Aorta (tissue), 5 donors: ENCODE measurements at regions not wholly inside any gene's neighbourhood (a gene's known extent, or its start where the extent isn't known, plus 50 kb on each side); places are given as distances from the start of the nearest gene placed in this dataset.

Experiments
- ATAC-seq: fragments of 200-7000 bp; cut with Tn5 transposase; one replicate; pipeline ENCODE4 v1.9.1; 2022; ENCODE audit warnings: moderate library complexity; ENCODE audit not compliant: low FRiP score
- DNase-seq, 2 donors: peaks; one replicate each; pipeline ENCODE4 v3.0.0-alpha.2; 2020
- H3K27ac ChIP-seq, 2 donors: one replicate each; pipeline ENCODE4 v1.5.1; 2013; ENCODE audit warnings: low read length in 2 of 2, mild to moderate bottlenecking in 2 of 2, moderate library complexity in 2 of 2, control low read depth in 1 of 2, inconsistent platforms in 1 of 2, low read depth in 1 of 2
- H3K27me3 ChIP-seq, 2 donors: one replicate each; pipeline ENCODE4 v1.6.1; 2013; ENCODE audit warnings: control low read depth in 1 of 2, low read length in 1 of 2, mild to moderate bottlenecking in 1 of 2, moderate library complexity in 1 of 2; ENCODE audit not compliant: insufficient read depth in 2 of 2, control insufficient read depth in 1 of 2
- H3K36me3 ChIP-seq, 2 donors: one replicate each; pipeline ENCODE4 v1.6.1; 2013; ENCODE audit warnings: control low read depth in 1 of 2, low read length in 1 of 2, mild to moderate bottlenecking in 1 of 2; ENCODE audit not compliant: insufficient read depth in 2 of 2, control insufficient read depth in 1 of 2
- H3K4me1 ChIP-seq, 2 donors: one replicate each; pipeline ENCODE4 v1.6.1; 2013; ENCODE audit warnings: low read length in 2 of 2, control low read depth in 1 of 2, mild to moderate bottlenecking in 1 of 2, moderate library complexity in 1 of 2; ENCODE audit not compliant: insufficient read depth in 2 of 2, control insufficient read depth in 1 of 2
- H3K4me3 ChIP-seq, 2 donors: one replicate each; pipeline ENCODE4 v1.5.1; 2013; ENCODE audit warnings: low read length in 2 of 2, control low read depth in 1 of 2, mild to moderate bottlenecking in 1 of 2
- H3K9me3 ChIP-seq: one replicate; pipeline ENCODE4 v1.6.1; 2013; ENCODE audit warnings: mild to moderate bottlenecking, low read length; ENCODE audit not compliant: control insufficient read depth
- WGBS, 2 donors: extraction: QIAGEN DNeasy Blood & Tissue Kit; methylation state at CpG; one replicate each; pipeline ENCODE4 v1.1.7; 2013; 5-methylcytosine and 5-hydroxymethylcytosine counted together
- intact Hi-C, 2 donors: fragments of 100-400 bp; cut with DNase I; formaldehyde crosslinking; loops; one replicate each; pipeline versions ENCODE4 v1.14.2 to v1.15.0; 2022
- donor health status: healthy with polysubstance abuse.
- donor health status: Bipolar disorder and iron deficiency.
- donor health status: DM: no; HTN: no; CAD: no.
- donor health status: DM: no; HTN: no; CAD: no.
- donor health status: DM: yes; HTN: yes; CAD: no.

- DNase-seq (no peak), ATAC-seq (no peak)
- no peaks in the 10 kb centered on the region for H3K9me3 ChIP-seq
- H3K27me3 ChIP-seq: no peaks in the 10 kb centered on the region
- no peak overlapping the region for H3K4me3 ChIP-seq
- no peaks in the 10 kb centered on the region for H3K4me1 ChIP-seq
- intact Hi-C loops: no loop called here
- no peaks in the 10 kb centered on the region for H3K36me3 ChIP-seq
- WGBS, 2 donors: 41 to 60% methylated on average over 2 of the region's 2 CpGs
- H3K27ac ChIP-seq: no peak overlapping the region
These were observed 102.6 kb downstream of the LHFPL1 start for GRCh38 chrX:112577146-112577545.

GRCh38 chrX:112571388-112571787 is 108.3 kb downstream of the LHFPL1 start:
- Histone ChIP-seq H3K4me1 (no peaks in the 10 kb centered on the region), H3K9me3 (no peaks in the 10 kb centered on the region), H3K27ac (no peak overlapping the region), H3K4me3 (no peak overlapping the region), H3K36me3 (no peaks in the 10 kb centered on the region), H3K27me3 (no peaks in the 10 kb centered on the region)
- ATAC-seq (no peak), DNase-seq (no peak)
- 83 to 86% methylated on average over 1 of the region's 1 CpG for WGBS, 2 donors
- intact Hi-C loops: no loop called here

GRCh38 chrX:112555831-112556230 is 123.9 kb downstream of the LHFPL1 start:
- no peak overlapping the region for H3K4me3 ChIP-seq
- ATAC-seq (no peak), DNase-seq (no peak)
- no peaks in the 10 kb centered on the region for H3K4me1 ChIP-seq
- H3K36me3 ChIP-seq: no peaks in the 10 kb centered on the region
- no peak overlapping the region for H3K27ac ChIP-seq
- no peaks in the 10 kb centered on the region for H3K9me3 ChIP-seq
- WGBS, 2 donors: 85 to 87% methylated on average over 3 of the region's 3 CpGs
- H3K27me3 ChIP-seq: no peaks in the 10 kb centered on the region
- intact Hi-C loops: no loop called here

- H3K4me1 ChIP-seq: no peaks in the 10 kb centered on the region
- DNase-seq: no peak
- H3K27ac ChIP-seq: no peak overlapping the region
- no peak for ATAC-seq
- H3K27me3 ChIP-seq: no peaks in the 10 kb centered on the region
- H3K9me3 ChIP-seq: no peaks in the 10 kb centered on the region
- intact Hi-C loops: no loop called here
- 85 to 86% methylated on average over 4 of the region's 4 CpGs for WGBS, 2 donors
- no peaks in the 10 kb centered on the region for H3K36me3 ChIP-seq
- H3K4me3 ChIP-seq: no peak overlapping the region
These were observed 134.7 kb downstream of the LHFPL1 start for GRCh38 chrX:112545051-112545450.

- Histone ChIP-seq H3K36me3 (no peaks in the 10 kb centered on the region), H3K27me3 (no peaks in the 10 kb centered on the region), H3K9me3 (no peaks in the 10 kb centered on the region), H3K27ac (no peak overlapping the region), H3K4me1 (no peaks in the 10 kb centered on the region), H3K4me3 (no peak overlapping the region)
- intact Hi-C loops: no loop called here
- no peak for ATAC-seq
- DNase-seq: no peak
- WGBS, 2 donors: 38 to 56% methylated on average over 2 of the region's 2 CpGs
These were observed 143.2 kb downstream of the LHFPL1 start for GRCh38 chrX:112536544-112536943.

GRCh38 chrX:112527903-112528302 is 151.8 kb downstream of the LHFPL1 start:
- H3K4me3 ChIP-seq: no peak overlapping the region
- no peaks in the 10 kb centered on the region for H3K4me1 ChIP-seq
- H3K27ac ChIP-seq: no peak overlapping the region
- DNase-seq (no peak), ATAC-seq (no peak)
- H3K36me3 ChIP-seq: no peaks in the 10 kb centered on the region
- no peaks in the 10 kb centered on the region for H3K27me3 ChIP-seq
- H3K9me3 ChIP-seq: no peaks in the 10 kb centered on the region
- intact Hi-C loops: no loop called here

- H3K4me1 ChIP-seq: no peaks in the 10 kb centered on the region
- 46 to 65% methylated on average over 2 of the region's 2 CpGs for WGBS, 2 donors
- DNase-seq (no peak), ATAC-seq (no peak)
- no peaks in the 10 kb centered on the region for H3K9me3 ChIP-seq
- H3K27ac ChIP-seq: no peak overlapping the region
- no peaks in the 10 kb centered on the region for H3K36me3 ChIP-seq
- H3K27me3 ChIP-seq: no peaks in the 10 kb centered on the region
- intact Hi-C loops: no loop called here
- H3K4me3 ChIP-seq: no peak overlapping the region
These were observed 158.1 kb downstream of the LHFPL1 start for GRCh38 chrX:112521676-112522075.

- intact Hi-C loops: no loop called here
- no peaks in the 10 kb centered on the region for H3K4me1 ChIP-seq
- DNase-seq (no peak), ATAC-seq (no peak)
- 65% methylated on average over 1 of the region's 1 CpG for WGBS, 2 donors
- H3K27me3 ChIP-seq: no peaks in the 10 kb centered on the region
- no peak overlapping the region for H3K27ac ChIP-seq
- H3K4me3 ChIP-seq: no peak overlapping the region
- H3K36me3 ChIP-seq: no peaks in the 10 kb centered on the region
- H3K9me3 ChIP-seq: no peaks in the 10 kb centered on the region
These were observed 159.6 kb downstream of the LHFPL1 start for GRCh38 chrX:112520124-112520523.

- 59 to 74% methylated on average over 3 of the region's 3 CpGs for whole genome bisulfite sequencing, 2 donors
These were observed 166.6 kb downstream of the LHFPL1 start for GRCh38 chrX:112513154-112513553.

More at GRCh38 chrX:112513154-112513553, 166.6 kb downstream of the LHFPL1 start:
- Histone ChIP-seq H3K4me3 (no peak overlapping the region), H3K9me3 (no peaks in the 10 kb centered on the region), H3K27me3 (no peaks in the 10 kb centered on the region), H3K27ac (no peak overlapping the region), H3K36me3 (no peaks in the 10 kb centered on the region), H3K4me1 (no peaks in the 10 kb centered on the region)
- no peak for ATAC-seq
- no peak for DNase-seq
- intact Hi-C loops: no loop called here
